COLO829 (cell line): ENCODE measurements at regions not wholly inside any gene's neighbourhood (a gene's known extent, or its start where the extent isn't known, plus 50 kb on each side); places are given as distances from the start of the nearest gene placed in this dataset.
A peak's percentile ranks its signal among the peaks of the same experiment; 100 is the strongest.
"Not testable (repeated sequence)": the region's sequence is repeated elsewhere in the genome, so short reads cannot be mapped to it uniquely, and the experiment has no call there.

Source experiments
- DNase-seq: peaks from one replicate; pipeline ENCODE4 v3.0.0; 2012; ENCODE audit warnings: low spot score

- DNase-seq: no peak
These were observed 186.4 kb upstream of the COL3A1 start for GRCh38 chr2:188787658-188788240.

DNA sequence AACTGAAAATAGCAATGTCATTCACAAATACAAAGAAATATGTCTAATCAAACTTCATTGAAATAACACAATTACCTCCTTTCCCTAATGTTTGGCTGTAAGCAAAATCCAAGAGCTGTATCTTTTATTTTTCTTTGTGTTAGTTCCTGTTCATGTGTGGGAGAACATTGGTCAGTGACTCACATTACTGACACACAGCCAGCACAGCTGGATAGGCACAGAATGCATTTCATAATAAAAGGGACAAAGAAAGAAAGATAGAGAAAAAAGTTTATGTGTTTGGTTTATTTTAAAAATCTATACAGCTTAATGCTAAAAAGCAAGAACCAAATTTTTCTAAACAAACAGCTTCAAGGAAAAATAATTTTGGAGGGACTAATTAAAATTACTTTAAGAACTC is 185.6 kb upstream of the COL3A1 start:
- DNase-seq: peak; percentile 35

DNA sequence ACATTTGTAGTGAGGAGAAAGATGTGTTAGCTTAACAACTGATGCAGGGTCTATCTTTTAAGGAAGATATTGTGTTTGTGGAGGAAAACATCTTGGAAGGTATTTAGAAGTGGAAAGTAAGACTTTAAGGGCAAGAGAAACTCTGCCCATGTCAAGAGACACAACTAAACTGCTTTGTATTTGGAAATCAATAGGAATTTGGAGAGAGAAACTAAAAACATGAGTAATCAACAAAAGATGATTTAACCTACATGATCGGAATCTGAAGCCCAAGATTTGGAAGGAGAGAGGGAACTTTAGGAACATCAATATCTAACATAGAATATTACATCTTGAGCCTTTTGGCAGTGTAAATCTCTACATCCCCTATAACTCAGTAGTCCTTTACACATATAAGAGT is 184.2 kb upstream of the COL3A1 start:
- DNase-seq: no peak

GRCh38 chr2:188794453-188794852 is 179.7 kb upstream of the COL3A1 start:
- DNase-seq: not testable (repeated sequence)

GRCh38 chr2:188795762-188796161 is 178.4 kb upstream of the COL3A1 start:
- DNase-seq: no peak

GRCh38 chr2:188797371-188797770 is 176.8 kb upstream of the COL3A1 start:
- no peak for DNase-seq

- DNase-seq: no peak
These were observed 176.0 kb upstream of the COL3A1 start for GRCh38 chr2:188798159-188798558.

DNA sequence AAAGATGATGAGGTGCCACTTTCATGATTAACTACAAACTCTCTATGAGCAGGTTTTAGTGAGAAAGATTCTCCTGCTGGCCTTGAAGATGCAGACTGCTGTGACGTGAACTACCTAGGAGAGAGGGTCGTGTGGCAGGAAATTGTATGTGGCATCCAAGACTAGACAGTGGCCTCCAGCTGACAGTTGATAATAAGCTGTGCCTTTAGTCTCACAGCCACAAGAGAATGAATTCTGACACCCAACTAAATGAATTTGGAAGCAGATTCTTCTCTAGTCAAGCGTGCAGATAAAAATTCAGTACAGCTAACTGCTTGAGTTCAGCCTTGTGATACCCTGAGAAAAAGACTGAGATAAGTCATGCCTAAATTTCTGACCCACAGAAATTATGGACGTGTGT is 169.0 kb upstream of the COL3A1 start:
- no peak for DNase-seq

- DNase-seq: peak; percentile 17
These were observed 165.2 kb upstream of the COL3A1 start for GRCh38 chr2:188808947-188809355.

GRCh38 chr2:188810586-188810985 is 163.6 kb upstream of the COL3A1 start:
- no peak for DNase-seq

- DNase-seq: no peak
These were observed 162.7 kb upstream of the COL3A1 start for GRCh38 chr2:188811522-188811921.

DNA sequence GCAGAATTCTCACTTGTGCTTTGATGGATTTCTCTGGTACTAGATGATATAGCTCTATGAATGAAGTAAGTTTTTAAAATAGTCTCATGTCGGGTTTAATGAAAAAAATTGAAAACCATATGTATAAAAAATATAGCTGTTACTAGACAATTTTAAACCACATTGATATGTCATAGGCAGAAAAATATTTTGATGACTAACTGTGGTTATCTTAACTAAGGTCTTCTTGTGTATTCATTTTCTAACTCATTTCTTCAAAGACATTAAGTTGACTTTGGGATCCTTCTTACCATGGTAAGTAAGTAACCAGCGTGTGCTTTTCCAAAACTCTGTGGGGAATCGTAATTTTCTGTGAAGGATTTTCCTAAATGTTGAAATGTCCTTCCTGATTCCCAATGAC is 160.9 kb upstream of the COL3A1 start:
- DNase-seq: no peak

DNA sequence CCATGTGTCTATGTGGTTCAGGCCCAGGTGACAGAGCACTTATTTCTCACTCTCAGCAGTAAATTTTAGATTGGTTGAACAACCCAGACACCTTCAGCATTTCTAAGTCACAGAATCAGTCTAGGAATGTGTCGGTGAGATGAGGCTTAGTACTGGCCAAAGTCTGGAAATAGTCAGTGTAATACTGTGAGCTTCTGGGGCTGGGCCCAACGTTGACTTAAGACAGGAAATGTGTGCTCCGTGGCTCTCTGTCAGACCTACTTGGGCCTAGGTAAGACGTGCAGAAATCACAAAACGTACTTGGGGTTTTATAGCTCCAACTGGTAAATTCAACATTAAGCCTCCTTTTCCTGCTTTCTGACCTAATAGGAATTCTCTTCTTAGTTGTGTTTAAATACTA is 160.3 kb upstream of the COL3A1 start:
- DNase-seq: no peak

DNA sequence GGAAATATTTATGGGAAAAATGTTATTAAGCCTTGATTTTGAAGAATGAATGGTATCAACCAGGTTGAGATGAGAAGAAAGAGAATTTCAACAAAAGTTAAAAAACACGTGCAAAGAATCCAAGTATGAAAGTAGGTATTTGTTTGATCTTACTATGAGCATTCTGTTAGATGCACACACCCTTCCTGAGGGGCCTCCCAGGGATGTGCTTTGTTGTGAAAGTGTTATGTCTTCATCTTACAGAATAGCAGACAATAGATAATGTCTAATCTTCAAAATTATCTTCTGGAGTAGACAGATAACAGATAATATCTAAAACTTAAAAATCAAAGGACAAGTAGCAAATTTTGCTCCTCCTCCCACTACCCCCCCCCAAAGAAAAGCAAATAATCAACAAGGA is 155.2 kb upstream of the COL3A1 start:
- no peak for DNase-seq

GRCh38 chr2:188819792-188820191 is 154.4 kb upstream of the COL3A1 start:
- no peak for DNase-seq

GRCh38 chr2:188820576-188820975 is 153.6 kb upstream of the COL3A1 start:
- no peak for DNase-seq

DNA sequence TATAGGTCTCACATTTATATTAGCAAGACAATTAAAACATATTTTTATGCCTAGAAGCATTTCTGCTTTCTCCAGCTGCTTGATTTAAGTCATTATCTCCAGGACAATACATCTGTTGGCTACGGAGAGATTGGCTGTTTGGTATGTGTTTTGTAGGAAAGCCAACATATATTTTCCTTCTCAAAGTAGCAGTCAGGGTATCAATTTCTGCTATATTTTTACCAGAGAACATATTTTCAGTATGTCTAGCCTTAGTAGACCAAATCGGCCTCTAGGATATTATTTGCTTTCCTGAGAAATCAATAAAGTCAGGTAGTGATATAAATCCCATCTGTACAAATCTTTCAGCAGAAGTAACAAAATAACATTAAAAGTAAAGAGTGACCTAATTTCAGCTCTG is 150.0 kb upstream of the COL3A1 start:
- no peak for DNase-seq

DNA sequence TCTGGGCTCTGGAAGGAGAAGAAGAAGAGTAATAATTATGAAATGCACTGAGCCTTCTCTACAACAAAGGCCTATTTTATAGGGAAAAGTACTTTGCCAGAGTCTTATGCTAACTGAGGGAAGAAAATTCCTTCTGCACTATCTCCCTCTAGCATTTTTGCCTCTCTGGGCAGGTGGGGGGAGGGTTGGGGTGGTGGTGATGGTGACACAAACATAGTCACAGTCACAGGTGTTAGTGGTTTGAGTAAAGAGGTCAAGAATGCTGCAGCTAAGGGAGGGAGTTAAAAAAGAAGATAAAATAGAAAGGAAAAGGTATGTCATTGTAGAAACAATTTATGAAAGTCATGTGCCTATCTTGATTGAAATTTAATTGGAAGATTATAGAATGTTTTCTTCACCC is 140.8 kb upstream of the COL3A1 start:
- no peak for DNase-seq

- DNase-seq: no peak
These were observed 140.4 kb upstream of the COL3A1 start for GRCh38 chr2:188833799-188834198.

- no peak for DNase-seq
These were observed 139.2 kb upstream of the COL3A1 start for GRCh38 chr2:188835006-188835405.

DNA sequence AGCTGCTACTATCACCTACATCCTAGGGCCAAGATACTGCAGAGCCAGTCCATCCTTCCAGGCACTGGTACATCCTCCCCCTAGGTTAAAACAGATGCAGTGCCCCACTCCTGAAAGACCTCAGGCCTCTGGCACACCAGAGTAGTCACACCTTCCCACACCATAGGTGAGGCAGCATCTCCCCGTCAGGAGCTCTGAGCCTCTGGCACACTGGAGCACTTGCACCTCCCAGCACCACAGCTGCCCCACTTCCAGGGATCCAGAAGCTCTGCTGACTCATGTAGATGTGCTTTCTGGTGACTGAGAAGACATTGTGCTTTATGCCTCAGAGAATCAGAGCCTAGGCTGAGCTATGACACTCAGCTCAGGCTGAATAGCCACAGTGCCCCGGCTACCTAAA is 138.4 kb upstream of the COL3A1 start:
- DNase-seq: no peak

GRCh38 chr2:188845692-188846091 is 128.5 kb upstream of the COL3A1 start:
- no peak for DNase-seq

DNA sequence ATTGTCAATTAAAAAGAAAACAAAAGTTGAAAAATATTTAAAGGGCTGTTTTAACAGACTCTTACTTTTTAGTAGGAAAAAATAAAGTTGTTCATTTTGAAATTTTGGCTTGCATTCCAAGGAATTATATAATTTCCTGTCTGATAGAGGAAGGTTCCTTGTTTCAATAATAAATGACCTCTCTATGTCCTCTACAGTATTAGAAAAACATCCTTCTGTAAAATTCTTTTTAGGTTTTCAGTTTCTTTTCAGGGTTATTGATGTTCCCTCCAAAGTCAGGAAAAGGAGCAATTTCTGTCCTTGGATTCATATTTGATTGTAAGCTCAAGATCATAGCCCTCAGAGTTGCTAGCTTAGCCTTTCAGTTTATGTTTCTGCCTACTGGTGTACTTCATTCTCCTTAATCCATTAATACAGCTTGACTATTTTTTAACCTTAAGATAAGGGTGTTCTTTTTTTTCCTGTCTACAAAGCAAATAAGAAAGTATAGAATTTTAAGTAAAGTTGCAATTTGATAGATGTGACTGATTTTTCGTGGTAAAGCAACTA is 125.2 kb upstream of the COL3A1 start:
- DNase-seq: no peak

GRCh38 chr2:188850786-188851185 is 123.4 kb upstream of the COL3A1 start:
- no peak for DNase-seq

GRCh38 chr2:188851311-188851710 is 122.9 kb upstream of the COL3A1 start:
- DNase-seq: no peak
